NCI-H146 (cell line): ENCODE measurements at regions not wholly inside any gene's neighbourhood (a gene's known extent, or its start where the extent isn't known, plus 50 kb on each side); places are given as distances from the start of the nearest gene placed in this dataset.
"Not testable (repeated sequence)": the region's sequence is repeated elsewhere in the genome, so short reads cannot be mapped to it uniquely, and the experiment has no call there.

Source experiments
- DNase-seq: peaks from one replicate; lab custom pipeline; 2025; lab: John Stamatoyannopoulos, UW

DNA sequence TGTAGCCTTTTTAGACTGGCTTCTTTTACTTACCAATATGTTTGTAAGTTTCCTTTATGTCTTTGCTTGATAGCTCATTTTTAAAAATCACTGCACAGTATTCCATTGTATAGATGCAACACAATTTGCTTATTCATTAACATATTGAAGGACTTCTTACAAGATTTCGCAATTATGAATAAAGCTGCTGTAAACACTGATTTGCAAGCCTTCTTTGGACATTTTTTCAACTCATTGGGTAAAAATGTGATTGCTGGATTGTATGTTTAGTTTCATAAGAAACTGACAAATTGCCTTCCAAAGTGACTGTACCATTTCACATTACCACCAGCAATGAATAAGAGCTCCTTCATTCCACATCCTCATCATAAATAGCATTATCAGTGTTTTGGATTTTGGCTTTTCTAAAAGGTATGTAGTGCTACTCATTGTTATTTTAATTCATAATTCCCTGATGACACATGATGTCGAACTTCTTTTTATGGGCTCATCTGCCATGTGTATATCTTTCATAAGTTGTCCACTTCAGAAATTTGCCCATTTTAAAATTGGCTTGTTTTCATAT lies 80.7 kb downstream of the TFAP2B start:
- DNase-seq, result no peak

DNA sequence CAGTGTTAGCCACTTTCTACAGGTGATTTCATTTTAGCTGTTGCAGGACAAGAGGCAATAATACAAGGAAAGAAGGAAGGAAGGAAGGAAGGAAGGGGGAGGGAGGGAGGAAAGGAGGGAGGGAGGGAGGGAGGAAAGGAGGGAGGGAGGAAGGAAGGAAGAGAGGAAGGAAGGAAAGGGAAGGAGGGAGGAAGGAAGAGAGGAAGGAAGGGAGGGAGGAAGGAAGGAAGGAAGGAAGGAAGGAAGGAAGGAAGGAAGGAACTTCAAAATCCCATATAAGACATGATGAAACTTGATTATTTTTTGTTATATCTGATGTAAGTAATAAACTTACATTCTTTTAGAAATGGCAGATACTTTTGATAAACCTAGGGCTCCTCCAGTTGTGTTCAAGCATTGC lies 83.6 kb downstream of the TFAP2B start:
- no peak for DNase-seq

DNA sequence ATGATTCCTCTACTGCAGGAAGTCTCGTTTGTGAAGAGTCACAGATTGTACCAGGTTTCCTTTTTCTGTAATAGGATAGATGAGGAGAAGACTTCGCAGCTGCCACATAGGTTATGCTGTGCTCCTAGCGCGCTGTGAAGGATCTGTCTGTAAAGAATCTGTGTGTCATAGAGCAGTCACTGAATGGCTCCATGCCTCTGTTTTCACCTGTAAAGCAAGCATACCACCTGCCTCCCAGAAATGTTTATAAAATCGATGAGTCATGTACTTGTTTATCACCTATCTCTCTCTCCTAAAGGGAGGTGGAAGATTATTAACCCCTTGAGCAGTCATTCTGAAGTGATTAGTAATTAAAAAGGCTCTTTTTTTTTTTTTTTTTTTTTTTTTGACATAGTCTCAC lies 86.6 kb downstream of the TFAP2B start:
- DNase-seq, result no peak

DNA sequence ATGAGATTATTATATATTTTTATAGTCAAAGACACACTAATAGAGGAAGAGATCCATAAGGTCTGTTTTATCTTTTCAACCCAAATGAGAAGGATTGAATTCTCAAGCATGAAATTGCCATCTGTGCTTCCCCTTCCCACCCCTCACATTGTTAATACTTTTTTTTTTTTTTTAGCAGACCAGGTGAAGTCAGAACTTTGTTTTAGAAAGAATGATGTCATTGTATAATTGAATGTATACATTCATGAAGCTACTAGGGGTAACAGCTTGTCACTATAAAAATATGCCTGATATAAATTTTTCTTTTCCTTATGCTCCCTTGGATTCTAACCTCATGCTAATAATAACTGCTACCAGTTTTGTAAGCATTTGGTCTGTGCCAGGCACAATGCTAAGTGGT lies 88.9 kb downstream of the TFAP2B start:
- DNase-seq, result no peak

DNA sequence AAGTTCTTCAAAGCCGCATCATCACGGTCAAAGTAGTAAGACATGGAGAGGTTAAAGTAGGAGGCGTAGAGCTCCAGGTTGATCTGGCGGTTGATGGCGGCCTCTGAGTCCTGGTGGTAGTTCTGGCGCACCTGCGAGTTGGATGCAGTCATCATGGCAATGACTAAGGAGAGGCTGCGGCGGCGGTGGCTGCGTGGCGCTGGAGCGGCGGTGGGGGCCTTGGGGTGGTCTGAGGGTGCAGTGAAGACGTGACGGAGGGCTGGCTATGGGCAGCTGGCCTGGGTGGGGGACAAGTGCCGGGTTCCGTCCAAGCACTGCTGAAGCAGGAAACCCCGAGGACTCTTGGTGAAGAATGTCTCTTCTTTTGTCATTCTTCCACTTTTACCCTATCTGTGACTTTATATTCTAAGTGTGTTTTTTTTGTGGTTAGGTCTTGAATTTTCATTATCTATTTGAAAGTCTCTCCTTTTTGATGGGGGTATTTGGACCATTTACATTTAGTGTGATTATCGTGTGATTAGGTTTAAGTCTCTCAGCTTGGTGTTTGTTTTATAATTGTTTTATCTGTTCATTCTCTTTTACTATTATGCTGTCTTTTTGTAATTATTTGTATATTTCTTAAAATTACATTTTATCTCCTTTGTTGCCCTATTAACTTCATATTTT lies 94.6 kb downstream of the TFAP2B start:
- DNase-seq, result no peak

DNA sequence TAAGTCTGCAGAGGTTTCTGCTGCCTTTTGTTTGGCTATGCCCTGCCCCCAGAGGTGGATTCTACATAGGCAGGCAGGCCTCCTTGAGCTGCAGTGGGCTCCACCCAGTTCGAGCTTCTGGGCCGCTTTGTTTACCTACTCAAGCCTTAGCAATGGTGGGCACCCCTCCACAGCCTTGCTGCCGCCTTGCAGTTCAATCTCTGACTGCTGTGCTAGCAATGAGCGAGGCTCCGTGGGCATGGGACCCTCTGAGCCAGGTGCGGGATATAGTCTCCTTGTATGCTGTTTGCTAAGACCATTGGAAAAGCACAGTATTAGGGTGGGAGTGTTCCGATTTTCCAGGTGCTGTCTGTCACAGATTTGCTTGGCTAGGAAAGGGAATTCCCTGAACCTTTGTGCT lies 102.7 kb downstream of the TFAP2B start:
- not testable (repeated sequence) for DNase-seq

DNA sequence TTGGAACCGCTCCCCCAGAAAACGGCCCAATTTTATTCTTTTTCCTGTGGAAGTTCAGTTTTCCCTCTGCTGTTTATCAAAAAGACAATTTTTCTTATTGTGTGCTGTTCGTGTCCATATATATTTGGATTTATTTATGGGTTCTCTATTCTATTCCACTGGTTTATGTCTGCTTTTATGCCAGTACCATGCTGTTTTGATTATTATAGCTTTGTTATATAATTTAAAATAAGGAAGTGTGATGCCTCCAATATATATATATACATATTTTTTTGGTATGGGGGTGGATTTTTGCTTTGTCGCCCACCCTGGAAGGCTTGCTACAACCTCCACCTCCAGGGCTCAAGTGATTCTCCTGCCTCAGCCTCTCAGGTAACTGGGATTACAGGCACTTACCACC lies 103.3 kb downstream of the TFAP2B start:
- DNase-seq, result no peak

DNA sequence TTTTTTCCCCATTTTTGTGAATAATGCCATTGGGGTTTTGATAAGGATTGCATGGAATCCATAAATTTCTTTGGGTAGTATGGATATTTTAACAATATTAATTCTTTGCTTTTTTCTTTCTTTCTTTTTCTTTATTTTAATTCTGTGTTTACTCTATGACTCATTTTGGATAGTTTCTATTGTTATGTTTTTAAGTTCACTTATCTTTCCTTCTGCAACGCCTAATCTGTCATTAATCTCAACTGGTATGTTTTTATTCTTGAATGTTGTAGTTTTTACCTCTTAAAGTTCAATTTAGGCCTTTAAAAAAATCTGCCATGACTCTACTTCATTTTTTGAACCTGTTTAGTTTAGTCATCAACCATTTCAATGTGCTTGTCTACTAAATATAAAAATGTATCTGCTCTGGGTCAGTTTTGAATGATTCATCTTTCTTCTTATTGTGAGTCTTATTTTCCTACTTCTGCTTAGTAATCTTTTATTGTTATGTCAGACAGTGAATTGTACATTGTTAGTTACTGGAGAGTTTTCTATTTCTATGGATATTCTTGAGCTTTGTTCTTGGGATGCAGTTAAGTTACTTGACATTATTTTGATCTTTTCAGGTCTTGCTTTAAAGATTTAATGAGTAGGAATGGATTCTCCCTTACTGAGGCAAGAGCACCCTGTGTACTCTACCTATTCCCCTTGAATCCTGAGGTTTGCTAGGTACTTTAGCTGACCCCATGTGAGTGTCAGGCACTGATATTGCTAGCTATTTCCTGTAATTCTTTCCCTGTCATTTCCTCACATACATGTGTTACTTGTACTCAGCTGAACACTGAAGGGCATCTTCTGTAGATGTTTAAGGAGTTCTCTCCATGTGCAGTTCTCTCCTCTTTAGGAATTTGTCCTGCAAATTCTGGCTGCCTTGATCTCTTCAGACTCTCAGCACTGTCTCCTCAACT lies 104.2 kb downstream of the TFAP2B start:
- no peak for DNase-seq

DNA sequence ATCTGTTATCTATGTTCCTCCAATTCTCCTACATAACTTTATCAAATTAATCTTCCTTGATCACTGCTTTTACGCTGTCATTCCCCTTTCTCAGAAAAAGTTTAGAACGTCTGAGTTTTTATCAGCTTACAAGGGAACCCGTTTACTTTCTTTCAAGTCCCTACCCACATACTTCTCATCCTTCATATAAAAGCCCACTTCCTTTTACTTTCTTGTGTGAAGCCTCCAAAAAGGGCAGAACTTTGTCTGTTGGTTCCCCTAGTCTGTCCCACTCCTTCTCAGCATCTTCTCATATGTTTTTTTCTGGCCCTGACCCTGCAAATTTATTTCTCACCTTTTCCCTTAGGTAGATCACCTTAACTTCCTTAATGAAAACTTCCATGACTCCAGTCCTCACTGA lies 106.1 kb downstream of the TFAP2B start:
- DNase-seq, result no peak

DNA sequence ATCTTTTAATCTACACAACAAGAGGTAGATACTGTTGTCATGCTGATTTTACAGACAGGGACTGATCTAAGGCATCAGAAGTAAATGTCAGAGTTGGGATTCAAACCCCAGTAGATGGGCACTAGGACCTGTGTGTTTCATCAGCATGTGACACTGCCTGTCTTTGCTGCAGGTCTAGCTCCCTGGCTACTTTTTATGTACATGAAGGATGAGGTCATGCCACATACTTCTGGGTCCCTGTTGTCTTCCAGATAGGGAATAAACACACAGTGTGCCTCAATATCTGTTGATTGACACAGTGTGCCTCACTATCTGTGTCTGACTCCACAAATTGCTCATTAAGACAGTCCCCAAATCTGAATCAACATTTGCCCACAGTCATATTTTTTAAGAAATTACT lies 106.9 kb downstream of the TFAP2B start:
- no peak for DNase-seq

DNA sequence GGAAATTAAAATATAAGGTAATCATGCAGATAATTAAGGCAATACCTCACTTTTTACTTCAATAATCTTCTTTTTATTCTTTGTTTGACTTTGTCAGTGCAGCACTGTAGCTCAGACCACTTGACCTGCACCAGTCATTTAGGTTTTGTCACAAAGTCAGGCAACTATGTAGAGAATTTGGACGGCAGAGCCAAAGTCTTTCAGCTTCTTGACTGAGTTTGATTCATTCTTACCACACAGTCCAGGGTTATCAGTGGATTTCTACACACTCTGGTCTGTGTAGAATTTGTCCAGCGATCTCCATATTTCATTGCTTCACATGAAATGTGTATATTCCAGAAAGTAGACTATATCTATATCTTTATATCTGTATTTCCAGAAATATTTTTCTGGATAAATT lies 107.3 kb downstream of the TFAP2B start:
- DNase-seq, result no peak

DNA sequence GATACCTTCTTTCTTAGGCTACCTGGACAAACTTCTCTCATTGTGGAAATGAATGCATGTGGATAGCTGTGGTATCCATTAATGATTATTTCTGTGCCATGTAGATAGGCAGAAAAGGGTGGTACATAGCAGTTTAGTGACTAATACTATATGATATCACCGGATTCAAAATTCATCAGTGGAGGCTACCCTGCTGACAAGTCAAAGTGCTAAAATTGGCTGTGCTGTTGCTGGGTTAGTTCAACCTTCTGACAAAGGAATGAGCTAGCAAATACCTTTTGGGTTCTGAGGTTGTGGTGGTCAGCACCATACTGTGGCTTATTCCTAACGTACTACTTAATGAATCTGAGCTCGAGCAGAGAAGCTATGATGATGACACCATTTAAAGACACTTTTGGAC lies 109.1 kb downstream of the TFAP2B start:
- DNase-seq, result no peak

DNA sequence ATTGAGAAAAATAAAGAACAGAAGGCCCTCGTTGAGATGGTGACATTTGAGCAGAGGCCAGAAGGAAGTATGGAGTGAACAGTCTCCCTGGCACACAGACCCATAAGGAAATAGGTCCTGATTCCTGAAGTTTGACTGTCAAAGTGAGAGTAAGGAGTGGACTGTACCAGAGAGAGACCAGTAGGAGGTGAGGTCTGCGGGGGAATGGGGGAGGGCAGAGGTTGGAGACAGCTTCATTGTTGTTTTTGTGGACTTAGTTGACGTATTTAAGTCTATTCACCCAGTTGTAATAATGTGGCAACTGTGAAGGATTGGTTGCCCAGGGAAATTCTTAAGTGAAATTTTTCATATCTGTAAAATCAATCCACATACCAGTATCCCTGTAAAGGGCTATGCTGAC lies 110.7 kb downstream of the TFAP2B start:
- DNase-seq, result no peak

DNA sequence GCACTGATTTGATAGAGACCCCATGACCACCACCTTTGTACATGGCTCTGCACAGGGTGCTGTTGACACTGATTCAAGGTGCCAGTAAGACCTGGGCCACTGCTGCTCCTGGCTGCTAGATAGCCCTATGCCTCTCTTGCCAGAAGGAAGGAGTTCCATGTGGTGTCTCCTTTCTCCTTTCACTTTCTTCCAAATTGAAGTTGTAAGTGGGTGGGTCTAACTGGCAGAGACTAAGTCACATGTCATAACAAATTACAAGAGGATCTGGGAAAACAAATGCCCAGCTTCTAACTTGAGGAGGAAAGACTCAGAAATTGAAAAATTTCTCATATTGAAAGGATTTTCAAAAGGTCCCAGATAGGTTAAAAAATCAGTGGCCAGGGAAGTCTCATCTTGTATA lies 116.8 kb downstream of the TFAP2B start:
- DNase-seq, result no peak

DNA sequence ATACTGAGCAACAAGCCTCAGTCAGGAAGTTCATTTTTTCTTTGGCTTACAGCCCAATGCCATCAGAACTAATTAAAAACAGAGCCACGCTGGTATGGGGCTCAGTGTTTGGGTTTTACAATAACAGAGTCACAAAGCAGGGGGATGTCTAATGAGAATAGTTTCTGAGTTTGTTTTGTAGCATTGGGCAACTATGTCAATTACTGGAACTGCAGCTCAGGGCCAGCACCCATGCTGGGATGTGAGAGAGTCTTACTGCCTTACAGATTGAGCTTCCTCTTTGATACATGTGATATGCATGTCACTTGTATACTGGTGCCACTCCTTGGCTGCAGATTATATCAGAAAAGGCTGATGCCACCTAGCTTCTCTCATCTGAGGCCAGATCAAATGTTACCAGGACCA lies 117.6 kb downstream of the TFAP2B start:
- no peak for DNase-seq

DNA sequence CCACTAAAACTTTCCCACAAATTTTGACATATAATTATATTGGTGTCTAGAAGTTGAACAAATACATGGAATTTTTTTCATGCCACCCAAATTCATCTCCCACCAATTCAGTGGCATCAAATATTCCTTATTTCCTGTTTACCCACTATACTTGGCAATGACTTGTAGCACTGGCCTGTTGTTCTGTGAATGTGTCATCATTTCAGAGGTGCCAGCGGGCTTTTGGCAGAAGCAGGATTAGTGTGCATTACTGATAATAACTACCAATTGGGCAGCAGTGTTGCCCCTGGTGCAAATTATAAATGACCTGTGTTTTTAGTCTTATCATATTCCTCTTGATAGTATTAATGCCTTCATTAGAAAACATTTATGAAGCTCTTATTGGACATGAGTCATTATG lies 121.3 kb downstream of the TFAP2B start:
- DNase-seq, result no peak

DNA sequence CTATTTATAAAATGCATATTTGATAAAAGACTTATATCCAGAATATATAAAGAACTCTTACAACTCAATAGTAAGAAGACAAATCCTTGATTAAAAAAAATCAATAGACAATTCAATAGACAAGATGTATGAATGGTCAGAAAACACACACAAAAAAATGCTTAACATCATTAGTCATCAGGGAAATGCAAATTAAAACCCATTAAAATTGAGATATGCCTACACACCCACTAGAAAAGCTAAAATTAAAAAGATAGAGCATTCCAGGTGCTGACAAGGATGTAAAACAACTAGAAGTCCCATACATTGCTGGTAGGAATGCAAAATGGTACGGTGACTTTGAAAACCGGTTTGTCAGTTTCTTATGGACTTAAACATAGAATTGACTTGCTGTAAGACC lies 127.1 kb downstream of the TFAP2B start:
- no peak for DNase-seq

DNA sequence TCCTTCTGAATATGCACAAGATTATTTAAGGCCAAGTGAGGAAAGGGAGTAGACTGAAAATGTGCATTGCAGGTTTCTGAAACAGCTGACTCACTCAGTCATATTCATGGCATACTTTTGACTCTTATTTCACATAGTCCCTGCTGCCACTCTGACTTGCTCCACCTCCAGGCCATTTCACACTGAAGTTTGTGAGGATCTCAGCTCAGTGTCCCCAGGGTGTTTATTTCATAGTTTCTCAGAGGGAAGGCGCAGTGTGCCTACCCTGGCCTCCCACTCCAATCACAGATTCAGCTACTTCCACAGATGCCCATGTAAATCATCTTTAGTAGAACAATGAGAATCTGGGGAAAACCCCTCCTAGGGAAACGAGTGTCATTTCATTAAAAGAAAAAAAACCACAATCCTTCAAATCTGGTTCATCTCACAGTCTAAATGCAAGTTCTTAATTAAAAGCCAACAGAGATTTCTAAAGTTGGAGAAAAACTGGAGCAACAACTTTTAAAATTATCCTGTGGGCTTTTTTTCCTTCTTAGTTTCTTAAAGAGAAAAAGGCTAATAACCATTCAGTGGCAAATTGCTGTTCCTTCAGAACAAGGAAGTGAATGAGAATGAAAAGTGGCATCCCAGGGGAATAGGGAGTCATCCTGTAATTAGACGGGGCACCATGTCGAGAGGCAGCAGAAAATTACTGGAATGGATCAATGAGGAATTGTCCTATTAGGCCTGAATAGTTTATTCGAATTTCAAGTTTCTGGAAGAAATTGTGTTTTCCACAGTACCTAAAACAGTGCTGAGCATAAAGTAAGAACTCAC lies 133.6 kb downstream of the TFAP2B start:
- no peak for DNase-seq

DNA sequence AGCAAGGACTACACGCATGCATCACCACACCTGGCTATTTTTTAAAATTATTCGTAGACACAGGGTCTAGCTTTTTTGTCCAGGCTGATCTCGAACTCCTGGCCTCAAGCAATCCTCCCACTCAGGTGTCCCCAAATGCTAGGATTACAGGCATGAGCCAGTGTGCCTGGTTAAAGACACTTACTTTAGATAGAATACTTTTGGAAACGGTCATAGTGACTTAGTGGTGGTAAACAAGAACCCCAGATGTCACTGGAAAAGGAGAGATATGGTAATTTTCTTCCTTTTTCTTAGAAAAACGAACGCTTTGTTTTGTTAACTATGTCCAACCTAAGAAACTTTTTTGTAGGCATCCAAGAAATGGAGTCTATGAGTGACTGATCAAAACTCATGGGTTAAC lies 137.3 kb downstream of the TFAP2B start:
- no peak for DNase-seq

DNA sequence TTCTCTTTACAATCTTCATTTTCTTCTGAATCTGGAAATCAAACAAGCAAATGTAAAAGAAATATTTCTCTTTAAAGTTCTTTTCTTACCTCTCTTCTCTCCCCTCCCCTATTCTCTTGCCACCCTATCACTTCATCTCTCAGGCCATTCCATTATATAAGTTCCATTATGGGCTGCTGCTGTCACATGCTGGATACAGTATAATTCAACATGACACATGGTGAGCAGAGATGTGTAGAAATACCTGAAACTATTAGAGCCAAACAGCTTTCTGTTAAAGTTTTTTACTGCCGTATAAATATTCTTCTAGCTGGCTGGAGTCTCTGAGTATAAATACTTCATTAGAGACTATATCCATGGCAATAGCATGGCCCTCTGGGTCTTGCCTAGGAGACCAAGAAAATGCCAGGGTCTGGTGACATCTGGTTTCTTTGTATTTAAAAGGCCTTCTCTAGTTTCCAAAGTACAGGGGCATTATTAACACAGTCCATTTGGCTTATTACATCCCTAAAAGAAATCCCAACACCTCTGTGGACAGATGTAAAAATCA lies 139.6 kb downstream of the TFAP2B start:
- no peak for DNase-seq

DNA sequence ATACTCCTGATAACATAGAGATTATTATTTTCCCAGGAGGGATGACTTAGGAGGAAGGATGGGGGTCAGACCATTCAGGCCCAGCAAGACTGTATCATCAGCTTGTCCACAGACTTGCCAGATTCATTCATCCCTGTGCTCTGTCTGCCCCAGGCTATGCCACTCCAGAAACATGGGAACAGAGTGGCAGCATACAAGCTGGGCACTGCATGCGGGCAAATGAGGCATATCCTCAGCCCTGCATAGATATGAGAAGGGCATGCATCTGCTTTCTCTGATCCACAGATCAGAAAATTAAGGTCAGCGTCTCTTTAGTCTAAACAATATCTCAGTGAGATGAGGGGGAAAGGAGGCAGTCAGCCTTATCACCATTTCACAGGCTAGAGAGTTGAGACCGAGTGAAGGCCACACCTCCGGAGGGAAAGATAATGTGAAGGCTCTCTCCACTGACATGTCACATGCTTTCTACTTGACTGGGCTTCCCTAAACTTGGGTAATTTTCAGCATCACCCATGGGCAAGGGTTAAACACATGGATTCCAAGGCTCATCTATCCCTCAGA lies 140.5 kb downstream of the TFAP2B start:
- no peak for DNase-seq

DNA sequence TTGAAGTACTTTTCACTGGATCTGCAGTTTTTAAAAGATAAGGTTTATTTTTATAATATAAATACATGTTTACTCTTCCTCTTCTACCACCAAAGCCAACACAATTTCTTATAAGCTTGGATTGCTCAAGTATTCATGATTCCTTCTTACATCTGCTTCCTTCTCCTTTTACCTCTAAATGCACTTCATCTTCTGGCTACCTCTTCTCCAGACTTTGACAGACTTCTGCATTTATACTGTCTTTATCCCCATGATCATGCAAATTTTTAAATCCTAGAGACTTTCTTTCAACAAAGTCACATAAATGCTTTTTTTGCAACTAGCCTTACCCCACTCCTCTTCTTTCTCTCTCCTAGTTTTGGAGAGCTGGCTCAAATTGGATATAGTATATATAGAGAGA lies 142.9 kb downstream of the TFAP2B start:
- DNase-seq, result no peak
